Activated CD8-positive, alpha-beta T cell treated with anti-CD3 and anti-CD28 coated beads, Interleukin-2, amount 10 ng/mL, durations not matched to agents 7 days and 5 days (primary cell): ENCODE measurements at regions not wholly inside any gene's neighbourhood (a gene's known extent, or its start where the extent isn't known, plus 50 kb on each side); places are given as distances from the start of the nearest gene placed in this dataset.

ENCODE experiments used
- ATAC-seq: fragments of 150-1000 bp; cut with Tn5 transposase; one replicate; pipeline ENCODE4 v1.10.0; 2021; ENCODE audit warnings: moderate library complexity
- CTCF ChIA-PET: fragments of 350-600 bp; sonication (Branson Sonifier 250); formaldehyde crosslinking; loops from one replicate; lab custom pipeline; 2021; ENCODE audit warnings: antibody characterized with exemption; lab: Charles Lee
- POLR2A ChIA-PET: fragments of 350-600 bp; sonication (Branson Sonifier 250); formaldehyde crosslinking; loops from one replicate; lab custom pipeline; 2021; ENCODE audit warnings: antibody characterized with exemption; lab: Charles Lee
- DNase-seq: peaks from one replicate; pipeline ENCODE4 v3.0.0-alpha.2; 2020
- H3K27ac Mint-ChIP-seq: one replicate; pipeline ENCODE4 v1.8.0; 2021; ENCODE audit warnings: mild to moderate bottlenecking, mixed read lengths
- H3K27me3 Mint-ChIP-seq: one replicate; pipeline ENCODE4 v1.8.0; 2021; ENCODE audit warnings: low read depth, mixed read lengths
- H3K36me3 Mint-ChIP-seq: one replicate; pipeline ENCODE4 v1.8.0; 2021; ENCODE audit warnings: low read depth, mixed read lengths
- H3K4me1 Mint-ChIP-seq: one replicate; pipeline ENCODE4 v1.8.0; 2021; ENCODE audit warnings: low read depth, mixed read lengths
- H3K4me3 Mint-ChIP-seq: one replicate; pipeline ENCODE4 v1.8.0; 2021; ENCODE audit warnings: mild to moderate bottlenecking, mixed read lengths
- H3K9me3 Mint-ChIP-seq: one replicate; pipeline ENCODE4 v1.8.0; 2022; ENCODE audit warnings: mixed read lengths; ENCODE audit not compliant: insufficient read depth

DNA sequence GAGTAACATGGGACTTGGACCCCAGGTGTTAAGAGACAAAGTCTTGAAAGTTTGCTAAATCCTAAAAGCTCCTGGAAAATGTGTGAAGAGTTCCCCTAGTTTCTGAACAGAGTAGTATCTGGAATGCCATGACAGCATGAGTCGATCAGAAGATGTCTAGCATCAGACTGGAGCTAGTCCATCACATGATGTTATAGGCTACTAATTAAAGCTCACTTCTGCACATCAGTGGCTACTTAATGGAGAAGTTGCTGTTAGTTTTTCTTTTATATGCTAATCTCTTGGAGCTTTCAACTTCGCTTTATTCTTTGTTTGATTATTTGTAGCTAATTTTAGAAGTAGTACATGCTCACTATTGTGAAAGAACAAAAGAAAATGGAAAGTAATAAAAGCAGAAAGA is 471.3 kb upstream of the KLF4 start:
- POLR2A ChIA-PET = no interaction called here

DNA sequence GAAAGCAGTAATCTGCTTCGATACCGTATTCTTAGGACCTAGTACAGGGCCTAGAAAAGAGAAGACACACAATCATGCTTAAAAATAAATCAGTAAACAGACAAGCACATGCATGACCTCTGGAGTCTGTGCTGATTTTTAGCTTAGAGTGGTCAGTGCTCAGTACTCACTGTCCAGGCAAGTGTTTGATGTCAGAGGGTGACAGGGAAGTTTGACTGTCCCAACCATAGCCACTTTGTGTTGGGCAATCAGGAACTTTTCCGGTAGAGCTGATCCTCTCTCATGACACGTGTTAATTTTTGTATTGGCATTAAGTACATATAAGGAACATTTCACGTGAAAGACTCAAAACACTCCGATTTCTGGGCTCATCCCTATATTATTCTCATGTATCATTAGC is 464.7 kb upstream of the KLF4 start:
- POLR2A ChIA-PET = no interaction called here
- no peak for DNase-seq
- no peak overlapping the region for H3K27ac Mint-ChIP-seq

More for the DNA sequence above, 471.3 kb upstream of the KLF4 start:
- Mint-ChIP-seq H3K27me3 (no peaks in the 10 kb centered on the region), H3K27ac (no peak overlapping the region), H3K9me3 (no peaks in the 10 kb centered on the region), H3K4me1 (no peaks in the 10 kb centered on the region), H3K36me3 (no peaks in the 10 kb centered on the region), H3K4me3 (no peak overlapping the region)
- ATAC-seq (no peak), DNase-seq (no peak)
- CTCF ChIA-PET = no interaction called here

DNA sequence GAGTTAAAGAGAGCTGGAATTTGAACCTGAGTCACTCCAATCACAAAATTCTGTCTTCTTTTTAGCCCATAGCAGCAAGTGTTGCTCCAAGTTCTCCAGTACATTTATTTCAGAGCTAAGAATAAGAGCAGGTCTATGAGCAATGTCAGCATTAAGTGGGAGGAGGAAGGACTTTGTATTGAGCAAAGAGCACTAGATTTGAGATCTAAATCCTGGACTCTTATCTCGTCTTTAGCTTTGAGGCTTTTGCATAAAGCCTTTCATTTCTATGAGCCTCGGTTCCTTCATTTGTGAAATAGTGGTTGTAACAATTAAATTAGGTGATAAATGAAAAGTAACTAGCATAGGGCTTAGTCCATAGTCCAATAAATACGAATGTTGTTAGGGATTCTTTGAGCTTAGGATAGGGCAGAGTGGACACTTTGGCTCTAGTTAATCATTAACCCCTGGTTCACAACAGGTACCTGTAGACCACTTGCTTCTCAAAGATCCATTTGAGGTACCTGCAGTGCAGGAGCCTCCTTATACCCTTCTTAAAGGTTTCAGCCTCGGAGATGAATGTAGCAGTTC is 464.1 kb upstream of the KLF4 start:
- no peak overlapping the region for H3K4me3 Mint-ChIP-seq
- CTCF ChIA-PET = no interaction called here
- H3K9me3 Mint-ChIP-seq = no peaks in the 10 kb centered on the region

More for the DNA sequence above, 464.7 kb upstream of the KLF4 start:
- Mint-ChIP-seq H3K4me1 (no peaks in the 10 kb centered on the region), H3K27me3 (no peaks in the 10 kb centered on the region), H3K9me3 (no peaks in the 10 kb centered on the region), H3K4me3 (no peak overlapping the region), H3K36me3 (no peaks in the 10 kb centered on the region)
- CTCF ChIA-PET = no interaction called here
- ATAC-seq = no peak

DNA sequence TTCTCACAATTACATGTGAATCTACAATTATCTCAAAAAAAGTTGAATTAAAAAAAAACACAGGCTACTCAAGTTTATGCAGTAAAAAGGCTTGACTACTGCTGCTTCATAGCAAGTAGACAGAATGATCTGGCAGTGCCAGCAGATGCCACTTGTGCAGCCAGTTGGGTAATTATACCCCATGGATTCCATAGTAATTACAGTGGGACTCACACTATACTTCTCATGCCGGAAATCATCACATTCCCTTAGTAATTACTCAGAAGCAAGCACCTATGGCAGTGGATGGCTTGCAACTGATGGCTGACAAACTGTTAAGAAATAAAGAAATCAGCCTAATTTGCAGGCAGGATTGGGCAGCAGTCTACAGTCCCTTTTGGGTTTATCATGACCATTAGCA is 463.2 kb upstream of the KLF4 start:
- ChIA-PET CTCF (no interaction called here), POLR2A (no interaction called here)
- no peaks in the 10 kb centered on the region for H3K27me3 Mint-ChIP-seq
- H3K4me1 Mint-ChIP-seq = no peaks in the 10 kb centered on the region
- no peak for DNase-seq
- H3K4me3 Mint-ChIP-seq = no peak overlapping the region
- H3K36me3 Mint-ChIP-seq = no peaks in the 10 kb centered on the region
- H3K27ac Mint-ChIP-seq = no peak overlapping the region
- no peak for ATAC-seq
- no peaks in the 10 kb centered on the region for H3K9me3 Mint-ChIP-seq

More for the DNA sequence above, 464.1 kb upstream of the KLF4 start:
- DNase-seq (no peak), ATAC-seq (no peak)
- H3K27ac Mint-ChIP-seq = no peak overlapping the region
- POLR2A ChIA-PET = interaction anchor here (0.6 kb wide), 1 partner anchor 121 kb away, joined by 3 read pairs; no protein-coding TSS in a partner anchor
- H3K4me1 Mint-ChIP-seq = no peaks in the 10 kb centered on the region
- no peaks in the 10 kb centered on the region for H3K36me3 Mint-ChIP-seq
- H3K27me3 Mint-ChIP-seq = no peaks in the 10 kb centered on the region

DNA sequence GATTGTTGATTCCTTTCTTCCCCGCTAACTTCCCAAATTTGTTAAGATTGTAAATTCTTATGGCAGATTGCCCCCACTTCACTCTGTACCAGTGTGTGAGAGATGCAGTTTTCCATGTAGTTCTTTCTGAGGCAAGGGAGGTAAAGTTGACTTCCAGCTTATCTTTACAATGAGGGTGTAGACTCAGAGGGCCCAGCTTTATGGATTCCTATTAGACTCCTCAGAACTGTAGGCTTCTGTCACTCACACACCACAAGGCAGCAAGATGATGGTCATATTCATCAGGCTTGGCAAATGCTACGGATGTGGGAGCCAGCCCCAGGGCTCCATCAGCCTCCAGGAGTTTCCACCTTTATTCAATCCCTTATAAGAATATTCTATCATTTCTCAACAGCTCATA is 461.9 kb upstream of the KLF4 start:
- no peak overlapping the region for H3K4me3 Mint-ChIP-seq
- H3K36me3 Mint-ChIP-seq = no peaks in the 10 kb centered on the region
- ATAC-seq (no peak), DNase-seq (no peak)
- CTCF ChIA-PET = no interaction called here
- POLR2A ChIA-PET = no interaction called here
- no peaks in the 10 kb centered on the region for H3K9me3 Mint-ChIP-seq
- no peak overlapping the region for H3K27ac Mint-ChIP-seq
- H3K27me3 Mint-ChIP-seq = no peaks in the 10 kb centered on the region
- no peaks in the 10 kb centered on the region for H3K4me1 Mint-ChIP-seq

DNA sequence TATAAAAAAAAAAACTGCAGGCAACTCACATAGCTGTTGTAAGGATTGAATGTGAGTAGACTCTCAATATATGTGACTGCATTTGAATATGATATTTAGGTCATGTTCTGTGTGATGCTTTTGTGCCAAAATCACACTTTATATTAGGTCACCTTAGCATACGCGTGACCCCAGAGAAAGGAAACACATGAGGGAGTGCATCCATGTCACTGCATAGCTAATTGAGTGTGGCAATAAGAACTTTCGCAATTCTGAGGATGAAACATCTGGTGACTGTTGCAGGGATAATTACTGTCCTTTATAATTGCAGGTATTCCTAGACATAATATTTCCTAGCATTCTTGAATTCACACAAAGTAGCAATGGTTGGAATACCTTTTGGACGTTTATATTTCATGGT is 459.5 kb upstream of the KLF4 start:
- ATAC-seq (no peak), DNase-seq (no peak)
- Mint-ChIP-seq H3K27ac (no peak overlapping the region), H3K4me1 (no peaks in the 10 kb centered on the region), H3K27me3 (no peaks in the 10 kb centered on the region), H3K36me3 (no peaks in the 10 kb centered on the region), H3K4me3 (no peak overlapping the region), H3K9me3 (no peaks in the 10 kb centered on the region)
- ChIA-PET POLR2A (no interaction called here), CTCF (no interaction called here)

DNA sequence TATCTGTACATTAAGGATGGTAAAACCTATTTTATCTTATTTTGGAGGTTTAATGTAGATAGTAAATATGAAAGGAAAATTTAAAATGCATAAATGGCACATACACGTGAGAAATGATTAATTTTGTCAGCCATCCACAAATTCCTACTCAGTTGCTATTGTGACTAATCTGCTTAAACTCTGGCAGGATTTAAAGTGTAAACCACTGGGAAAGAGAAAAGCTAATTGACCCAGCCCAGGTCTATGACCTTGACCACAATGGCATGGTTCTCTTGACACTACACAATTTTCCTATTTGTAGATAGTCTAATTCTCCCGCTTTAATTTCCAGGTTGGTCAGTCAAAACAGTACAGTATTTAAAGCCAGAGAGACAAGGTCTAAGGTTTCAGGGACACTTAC is 459.0 kb upstream of the KLF4 start:
- no peaks in the 10 kb centered on the region for H3K9me3 Mint-ChIP-seq
- ATAC-seq = no peak

DNA sequence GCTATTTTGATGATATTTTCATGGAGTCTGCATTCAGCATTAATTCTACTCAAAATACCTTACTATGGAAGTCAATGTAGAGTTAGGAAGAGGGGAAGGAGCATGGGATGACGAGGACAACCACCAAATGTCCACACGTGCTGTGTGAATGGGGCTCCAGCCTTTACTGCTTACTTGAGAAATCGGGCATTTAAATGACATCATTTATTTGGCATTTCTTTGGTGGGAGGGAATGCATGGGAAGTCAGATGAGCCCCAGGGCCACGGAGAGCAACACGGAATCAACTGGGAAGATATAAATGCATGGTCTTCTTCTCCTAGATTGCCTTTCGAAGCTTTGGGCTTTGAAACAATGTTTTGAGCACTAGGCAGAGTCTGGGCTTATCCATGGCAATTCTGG is 458.5 kb upstream of the KLF4 start:
- Mint-ChIP-seq H3K4me1 (no peaks in the 10 kb centered on the region), H3K36me3 (no peaks in the 10 kb centered on the region), H3K4me3 (no peak overlapping the region), H3K27me3 (no peaks in the 10 kb centered on the region), H3K9me3 (no peaks in the 10 kb centered on the region), H3K27ac (no peak overlapping the region)
- DNase-seq (no peak), ATAC-seq (no peak)
- ChIA-PET CTCF (no interaction called here), POLR2A (no interaction called here)

More for the DNA sequence above, 459.0 kb upstream of the KLF4 start:
- Mint-ChIP-seq H3K36me3 (no peaks in the 10 kb centered on the region), H3K4me3 (no peak overlapping the region), H3K27me3 (no peaks in the 10 kb centered on the region), H3K4me1 (no peaks in the 10 kb centered on the region), H3K27ac (no peak overlapping the region)
- POLR2A ChIA-PET = no interaction called here
- DNase-seq = no peak
- CTCF ChIA-PET = no interaction called here

DNA sequence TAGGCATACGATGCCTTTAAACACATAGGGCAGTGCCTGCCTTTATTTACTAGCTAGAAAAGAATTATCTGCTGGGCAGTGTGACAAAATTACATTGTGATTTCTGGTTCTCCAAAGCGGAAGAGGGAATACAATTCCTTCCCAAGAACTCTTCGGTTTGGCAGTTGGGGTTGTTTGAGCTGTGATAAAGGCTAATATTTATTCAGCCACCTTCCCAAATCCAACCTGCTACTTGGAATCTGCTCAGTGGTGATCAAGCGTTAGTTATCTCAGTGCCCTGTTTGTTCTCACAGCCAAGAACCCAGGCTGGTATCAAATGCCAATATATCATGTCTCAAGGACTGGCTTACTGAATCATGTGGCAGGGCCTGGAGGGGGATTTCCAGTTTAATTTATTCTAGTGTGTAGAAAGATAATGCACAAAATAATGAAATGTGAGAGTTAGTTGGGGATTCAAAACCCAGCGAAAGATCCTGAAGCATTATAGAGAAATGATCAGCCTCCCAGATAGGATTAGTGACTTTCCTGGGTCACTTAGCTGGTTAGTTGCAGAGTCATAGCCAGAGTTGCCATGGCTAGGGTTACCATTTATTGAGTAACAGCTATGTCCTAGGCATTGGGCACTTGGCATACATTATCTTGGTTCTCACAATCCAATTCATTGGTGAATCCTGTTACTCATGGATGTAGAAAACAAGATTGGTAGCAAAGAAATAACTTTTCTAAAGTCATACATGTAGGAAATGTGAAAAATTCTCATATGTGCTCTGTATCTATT is 457.0 kb upstream of the KLF4 start:
- no peaks in the 10 kb centered on the region for H3K27me3 Mint-ChIP-seq
- H3K27ac Mint-ChIP-seq = no peak overlapping the region
- ATAC-seq (no peak), DNase-seq (no peak)
- ChIA-PET CTCF (no interaction called here), POLR2A (no interaction called here)
- no peaks in the 10 kb centered on the region for H3K9me3 Mint-ChIP-seq
- no peak overlapping the region for H3K4me3 Mint-ChIP-seq
- no peaks in the 10 kb centered on the region for H3K36me3 Mint-ChIP-seq
- no peaks in the 10 kb centered on the region for H3K4me1 Mint-ChIP-seq

DNA sequence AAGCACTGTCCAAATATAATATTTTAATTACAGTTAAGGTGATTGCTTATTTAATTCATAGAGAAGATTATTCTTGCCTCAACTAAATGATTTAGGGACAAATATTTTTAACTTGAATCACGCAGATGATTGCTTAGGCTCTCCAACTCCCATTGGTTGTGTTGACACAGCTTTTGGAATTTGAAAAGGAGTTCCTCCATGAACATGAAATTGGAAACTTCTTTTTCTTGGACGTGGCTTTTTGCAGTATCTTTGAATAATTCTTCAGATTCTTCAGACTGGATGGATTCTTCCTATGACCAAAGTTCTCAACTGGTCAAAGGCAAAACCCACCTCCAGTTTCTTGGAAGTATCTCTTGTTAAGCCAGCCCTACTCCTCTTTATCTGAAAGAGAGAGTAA is 456.4 kb upstream of the KLF4 start:
- POLR2A ChIA-PET = no interaction called here
- H3K9me3 Mint-ChIP-seq = no peaks in the 10 kb centered on the region

DNA sequence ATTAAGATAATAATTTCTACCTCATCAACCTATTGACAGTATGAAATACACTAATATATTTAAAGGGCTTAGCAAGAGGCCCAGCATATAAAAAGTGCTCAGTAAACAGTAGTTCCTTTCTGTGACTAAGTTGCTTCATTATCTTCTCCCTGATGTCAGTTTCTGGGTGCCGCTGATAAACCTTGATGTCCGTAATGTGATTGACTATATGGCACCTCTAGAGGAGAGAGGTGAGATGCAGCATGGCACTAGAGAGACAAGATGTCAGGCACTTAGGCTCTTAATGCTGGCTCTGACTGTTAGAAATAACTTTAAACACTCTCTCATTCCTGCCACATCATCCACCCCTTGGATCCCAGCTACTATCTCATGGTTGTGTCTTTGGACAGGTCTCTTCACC is 455.9 kb upstream of the KLF4 start:
- Mint-ChIP-seq H3K4me3 (no peak overlapping the region), H3K4me1 (no peaks in the 10 kb centered on the region), H3K36me3 (no peaks in the 10 kb centered on the region), H3K27me3 (no peaks in the 10 kb centered on the region), H3K27ac (no peak overlapping the region), H3K9me3 (no peaks in the 10 kb centered on the region)
- POLR2A ChIA-PET = no interaction called here
- ATAC-seq (no peak), DNase-seq (no peak)
- CTCF ChIA-PET = no interaction called here

More for the DNA sequence above, 456.4 kb upstream of the KLF4 start:
- no peak overlapping the region for H3K4me3 Mint-ChIP-seq
- ATAC-seq = no peak
- no peaks in the 10 kb centered on the region for H3K36me3 Mint-ChIP-seq
- CTCF ChIA-PET = no interaction called here
- no peak for DNase-seq
- H3K27ac Mint-ChIP-seq = no peak overlapping the region
- H3K4me1 Mint-ChIP-seq = no peaks in the 10 kb centered on the region
- no peaks in the 10 kb centered on the region for H3K27me3 Mint-ChIP-seq

DNA sequence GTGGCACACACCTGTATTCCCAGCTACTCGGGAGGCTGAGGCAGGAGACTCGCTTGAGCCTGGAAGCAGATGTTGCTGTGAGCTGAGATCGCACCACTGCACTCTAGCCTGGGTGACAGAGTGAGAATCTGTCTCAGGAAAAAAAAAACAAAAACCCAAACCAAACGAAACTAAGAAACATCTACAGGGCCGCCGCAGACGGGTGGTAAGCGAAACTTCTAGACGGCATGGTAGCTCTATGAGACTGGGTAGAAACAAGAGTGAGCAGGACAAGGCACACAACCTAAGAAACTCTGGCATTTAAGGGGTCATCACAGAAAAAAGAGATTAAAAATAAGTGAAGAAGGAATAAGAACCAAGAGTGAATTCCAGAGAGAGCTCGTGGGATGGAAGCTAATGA is 454.8 kb upstream of the KLF4 start:
- no peak overlapping the region for H3K4me3 Mint-ChIP-seq
- no peak for ATAC-seq
- no peak for DNase-seq
- no peaks in the 10 kb centered on the region for H3K4me1 Mint-ChIP-seq
- no peaks in the 10 kb centered on the region for H3K27me3 Mint-ChIP-seq
- ChIA-PET CTCF (no interaction called here), POLR2A (no interaction called here)
- no peak overlapping the region for H3K27ac Mint-ChIP-seq
- no peaks in the 10 kb centered on the region for H3K36me3 Mint-ChIP-seq
- H3K9me3 Mint-ChIP-seq = no peaks in the 10 kb centered on the region
